ENCODE measurements at regions not wholly inside any gene's neighbourhood (a gene's known extent, or its start where the extent isn't known, plus 50 kb on each side); places are given as distances from the start of the nearest gene placed in this dataset.

- TF ChIP-seq CTCF (IDR thresholded peaks at IDR 0.05; ENCODE audit: extremely low read depth in 1 of 2, insufficient read depth in 1 of 2, low read depth in 1 of 2, low read length in 2 of 2) (no peak), POLR2A (IDR thresholded peaks at IDR 0.05; ENCODE audit: low read depth, low read length) (no peak), EZH2 (IDR thresholded peaks at IDR 0.05; ENCODE audit: borderline replicate concordance, low read depth, low read length, severe bottlenecking) (no peak), GATA2 (IDR thresholded peaks at IDR 0.05; ENCODE audit: insufficient read depth, insufficient read length, low read depth, low read length) (peak; percentile 53), MAX (IDR thresholded peaks at IDR 0.05; ENCODE audit: insufficient read depth, insufficient read length) (no peak), POLR2AphosphoS5 (IDR thresholded peaks at IDR 0.05; ENCODE audit: insufficient read depth, low read depth, low read length) (no peak), MYC (IDR thresholded peaks at IDR 0.05; ENCODE audit: low read depth, low read length) (no peak), FOS (IDR thresholded peaks at IDR 0.05; ENCODE audit: borderline replicate concordance, insufficient read depth, low read length) (peak; percentile 50)
These were observed 81.3 kb upstream of the SPTLC3 start for GRCh38 chr20:12927489-12927888.
